Nephron (organoid): ENCODE measurements at regions not wholly inside any gene's neighbourhood (a gene's known extent, or its start where the extent isn't known, plus 50 kb on each side); places are given as distances from the start of the nearest gene placed in this dataset.
A peak's percentile ranks its signal among the peaks of the same experiment; 100 is the strongest.

ENCODE experiments used
- H3K27ac Mint-ChIP-seq, 3 experiments: 2 replicates each; pipeline ENCODE4 v1.8.0; 2020; ENCODE audit warnings: mixed read lengths in 3 of 3, mild to moderate bottlenecking in 2 of 3, moderate library complexity in 1 of 3
- H3K27me3 Mint-ChIP-seq: 2 replicates; pipeline ENCODE4 v1.8.0; 2021; ENCODE audit warnings: low read depth, mild to moderate bottlenecking, moderate library complexity, mixed read lengths
- H3K36me3 Mint-ChIP-seq: 2 replicates; pipeline ENCODE4 v1.8.0; 2020; ENCODE audit warnings: low read depth, mixed read lengths
- H3K4me1 Mint-ChIP-seq: 2 replicates; pipeline ENCODE4 v1.8.0; 2020; ENCODE audit warnings: mixed read lengths
- H3K4me3 Mint-ChIP-seq, 3 experiments: 2 replicates each; pipeline ENCODE4 v1.8.0; 2020; ENCODE audit warnings: mild to moderate bottlenecking in 3 of 3, mixed read lengths in 3 of 3, moderate library complexity in 2 of 3
- H3K9me3 Mint-ChIP-seq: 2 replicates; pipeline ENCODE4 v1.8.0; 2020; ENCODE audit warnings: mixed read lengths
- CTCF ChIP-seq, 3 experiments: fragments of 200-600 bp; sonication (generic); IDR thresholded peaks; one replicate each; pipeline ENCODE4 v1.5.0; 2021; ENCODE audit warnings: antibody characterized with exemption in 3 of 3; ENCODE audit not compliant: unreplicated experiment in 3 of 3

GRCh38 chr20:53874706-53875105 lies 195.7 kb downstream of the BCAS1 start:
- H3K36me3 Mint-ChIP-seq = no peaks in the 10 kb centered on the region
- peaks cover 5% of the 10 kb centered on the region for H3K27me3 Mint-ChIP-seq
- no peak overlapping the region for H3K4me3 Mint-ChIP-seq

GRCh38 chr20:53874104-53874503 lies 196.3 kb downstream of the BCAS1 start:
- peaks cover 5% of the 10 kb centered on the region for H3K27me3 Mint-ChIP-seq
- H3K9me3 Mint-ChIP-seq = no peaks in the 10 kb centered on the region
- peaks cover 27% of the 10 kb centered on the region for H3K4me1 Mint-ChIP-seq
- TF ChIP-seq CTCF (IDR thresholded peaks at IDR 0.05; ENCODE audit: unreplicated experiment in 3 of 3) = no peak
- no peak overlapping the region for H3K27ac Mint-ChIP-seq
- no peaks in the 10 kb centered on the region for H3K36me3 Mint-ChIP-seq
- no peak overlapping the region for H3K4me3 Mint-ChIP-seq

More at GRCh38 chr20:53874706-53875105, 195.7 kb downstream of the BCAS1 start:
- Mint-ChIP-seq H3K4me1 (peaks cover 27% of the 10 kb centered on the region), H3K9me3 (no peaks in the 10 kb centered on the region), H3K27ac (no peak overlapping the region)
- no peak for TF ChIP-seq CTCF (IDR thresholded peaks at IDR 0.05; ENCODE audit: unreplicated experiment in 3 of 3)

GRCh38 chr20:53873230-53873604 lies 197.2 kb downstream of the BCAS1 start:
- Mint-ChIP-seq H3K9me3 (no peaks in the 10 kb centered on the region), H3K4me1 (peaks cover 23% of the 10 kb centered on the region), H3K27me3 (peaks cover 5% of the 10 kb centered on the region), H3K27ac (peak overlapping the region; percentile 83 to 85 (median 83)), H3K36me3 (no peaks in the 10 kb centered on the region), H3K4me3 (no peak overlapping the region)
- no peak for TF ChIP-seq CTCF (IDR thresholded peaks at IDR 0.05; ENCODE audit: unreplicated experiment in 3 of 3)

GRCh38 chr20:53872561-53873229 lies 197.7 kb downstream of the BCAS1 start:
- Mint-ChIP-seq H3K27ac (peak overlapping the region; percentile 83 to 85 (median 83)), H3K36me3 (no peaks in the 10 kb centered on the region), H3K4me3 (no peak overlapping the region), H3K4me1 (peaks cover 24% of the 10 kb centered on the region), H3K27me3 (peaks cover 5% of the 10 kb centered on the region), H3K9me3 (no peaks in the 10 kb centered on the region)
- TF ChIP-seq CTCF (IDR thresholded peaks at IDR 0.05; ENCODE audit: unreplicated experiment in 3 of 3) = no peak

GRCh38 chr20:53872081-53872541 lies 198.3 kb downstream of the BCAS1 start:
- H3K27ac Mint-ChIP-seq = peak overlapping the region; percentile 83 to 85 (median 83)
- no peak for TF ChIP-seq CTCF (IDR thresholded peaks at IDR 0.05; ENCODE audit: unreplicated experiment in 3 of 3)
- H3K4me1 Mint-ChIP-seq = peaks cover 30% of the 10 kb centered on the region
- no peak overlapping the region for H3K4me3 Mint-ChIP-seq
- peaks cover 3% of the 10 kb centered on the region for H3K27me3 Mint-ChIP-seq
- H3K9me3 Mint-ChIP-seq = no peaks in the 10 kb centered on the region
- H3K36me3 Mint-ChIP-seq = no peaks in the 10 kb centered on the region

- Mint-ChIP-seq H3K4me1 (peaks cover 36% of the 10 kb centered on the region), H3K4me3 (no peak overlapping the region), H3K36me3 (no peaks in the 10 kb centered on the region), H3K9me3 (no peaks in the 10 kb centered on the region), H3K27ac (peak overlapping the region; percentile 83 to 85 (median 83)), H3K27me3 (no peaks in the 10 kb centered on the region)
- TF ChIP-seq CTCF (IDR thresholded peaks at IDR 0.05; ENCODE audit: unreplicated experiment in 3 of 3) = no peak
These were observed 198.9 kb downstream of the BCAS1 start for GRCh38 chr20:53871541-53871940.
